ENCODE measurements at regions not wholly inside any gene's neighbourhood (a gene's known extent, or its start where the extent isn't known, plus 50 kb on each side); places are given as distances from the start of the nearest gene placed in this dataset.

DNA sequence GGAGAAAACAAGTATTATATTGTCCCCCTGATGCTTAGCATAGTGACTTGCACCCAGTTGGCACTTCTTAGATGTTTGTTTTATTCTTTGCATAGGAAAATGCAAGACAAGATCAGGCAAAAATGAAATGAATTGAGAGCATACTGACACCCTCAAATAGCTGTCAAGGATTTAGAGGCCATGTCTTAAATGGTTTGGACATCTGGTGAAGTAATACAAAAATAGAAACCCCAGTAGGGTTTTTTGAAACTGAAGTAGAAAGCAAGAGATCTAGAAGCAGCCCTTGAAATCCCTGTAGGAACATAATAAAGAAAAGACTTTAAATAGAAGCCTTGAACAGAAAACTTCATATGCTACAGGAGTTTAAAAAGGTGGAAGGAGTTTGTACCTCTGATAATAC is 174.3 kb downstream of the ANXA1 start:
- no peak for TF ChIP-seq POLR2A (IDR thresholded peaks at IDR 0.05)
- TF ChIP-seq, protein P1, sequence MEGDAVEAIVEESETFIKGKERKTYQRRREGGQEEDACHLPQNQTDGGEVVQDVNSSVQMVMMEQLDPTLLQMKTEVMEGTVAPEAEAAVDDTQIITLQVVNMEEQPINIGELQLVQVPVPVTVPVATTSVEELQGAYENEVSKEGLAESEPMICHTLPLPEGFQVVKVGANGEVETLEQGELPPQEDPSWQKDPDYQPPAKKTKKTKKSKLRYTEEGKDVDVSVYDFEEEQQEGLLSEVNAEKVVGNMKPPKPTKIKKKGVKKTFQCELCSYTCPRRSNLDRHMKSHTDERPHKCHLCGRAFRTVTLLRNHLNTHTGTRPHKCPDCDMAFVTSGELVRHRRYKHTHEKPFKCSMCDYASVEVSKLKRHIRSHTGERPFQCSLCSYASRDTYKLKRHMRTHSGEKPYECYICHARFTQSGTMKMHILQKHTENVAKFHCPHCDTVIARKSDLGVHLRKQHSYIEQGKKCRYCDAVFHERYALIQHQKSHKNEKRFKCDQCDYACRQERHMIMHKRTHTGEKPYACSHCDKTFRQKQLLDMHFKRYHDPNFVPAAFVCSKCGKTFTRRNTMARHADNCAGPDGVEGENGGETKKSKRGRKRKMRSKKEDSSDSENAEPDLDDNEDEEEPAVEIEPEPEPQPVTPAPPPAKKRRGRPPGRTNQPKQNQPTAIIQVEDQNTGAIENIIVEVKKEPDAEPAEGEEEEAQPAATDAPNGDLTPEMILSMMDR (IDR thresholded peaks at IDR 0.05 in 4 of 5, conservative IDR thresholded peaks at IDR 0.05 in 1 of 5) = no peak

Measured in gastrocnemius medialis (tissue), 4 donors.